ENCODE measurements at regions not wholly inside any gene's neighbourhood (a gene's known extent, or its start where the extent isn't known, plus 50 kb on each side); places are given as distances from the start of the nearest gene placed in this dataset.
"Not testable (repeated sequence)": the region's sequence is repeated elsewhere in the genome, so short reads cannot be mapped to it uniquely, and the experiment has no call there.

GRCh38 chr1:61572046-61572445, 152.9 kb downstream of the TM2D1 start:
- no peak for DNase-seq

- no peak for DNase-seq
These were observed 154.8 kb downstream of the TM2D1 start for GRCh38 chr1:61570191-61570590.

- no peak for DNase-seq
These were observed 155.7 kb downstream of the TM2D1 start for GRCh38 chr1:61569303-61569621.

GRCh38 chr1:61568460-61569302, 156.3 kb downstream of the TM2D1 start:
- no peak for DNase-seq

GRCh38 chr1:61566177-61566576, 158.8 kb downstream of the TM2D1 start:
- DNase-seq: no peak

- no peak for DNase-seq
These were observed 161.3 kb downstream of the TM2D1 start for GRCh38 chr1:61563611-61564010.

GRCh38 chr1:61561666-61562065, 163.3 kb downstream of the TM2D1 start:
- no peak for DNase-seq

- no peak for DNase-seq
These were observed 164.6 kb downstream of the TM2D1 start for GRCh38 chr1:61560385-61560784.

- DNase-seq: no peak
These were observed 168.3 kb downstream of the TM2D1 start for GRCh38 chr1:61556631-61557030.

- no peak for DNase-seq
These were observed 172.2 kb downstream of the TM2D1 start for GRCh38 chr1:61552630-61553305.

GRCh38 chr1:61547302-61547701, 177.6 kb downstream of the TM2D1 start:
- not testable (repeated sequence) for DNase-seq

- not testable (repeated sequence) for DNase-seq
These were observed 180.1 kb downstream of the TM2D1 start for GRCh38 chr1:61544870-61545269.

- DNase-seq: not testable (repeated sequence)
These were observed 181.4 kb downstream of the TM2D1 start for GRCh38 chr1:61543498-61543897.

- peak; percentile 43 for DNase-seq
These were observed 185.1 kb downstream of the TM2D1 start for GRCh38 chr1:61539720-61540462.

- no peak for DNase-seq
These were observed 186.7 kb downstream of the TM2D1 start for GRCh38 chr1:61538228-61538627.

- DNase-seq: no peak
These were observed 188.5 kb downstream of the TM2D1 start for GRCh38 chr1:61536174-61537108.

- DNase-seq: no peak
These were observed 190.1 kb downstream of the TM2D1 start for GRCh38 chr1:61534847-61535246.

- no peak for DNase-seq
These were observed 191.4 kb downstream of the TM2D1 start for GRCh38 chr1:61533546-61533945.

GRCh38 chr1:61531716-61532115, 193.2 kb downstream of the TM2D1 start:
- DNase-seq: no peak

- no peak for DNase-seq
These were observed 200.9 kb downstream of the TM2D1 start for GRCh38 chr1:61523893-61524605.

GRCh38 chr1:61523229-61523628, 201.7 kb downstream of the TM2D1 start:
- no peak for DNase-seq

- DNase-seq: no peak
These were observed 204.5 kb downstream of the TM2D1 start for GRCh38 chr1:61520401-61520800.

Measured in femur (tissue), 1 donor.